ENCODE measurements at regions not wholly inside any gene's neighbourhood (a gene's known extent, or its start where the extent isn't known, plus 50 kb on each side); places are given as distances from the start of the nearest gene placed in this dataset.

- DNase-seq (ENCODE audit: low spot score) = no peak
Measured at GRCh38 chr2:16412321-16413030, 253.2 kb downstream of the CYRIA start.

GRCh38 chr2:16411788-16412187 lies 253.8 kb downstream of the CYRIA start:
- no peak for DNase-seq (ENCODE audit: low spot score)

- no peak for DNase-seq (ENCODE audit: low spot score)
Measured at GRCh38 chr2:16409849-16410248, 255.8 kb downstream of the CYRIA start.

GRCh38 chr2:16409006-16409390 lies 256.6 kb downstream of the CYRIA start:
- no peak for DNase-seq (ENCODE audit: low spot score)

- DNase-seq (ENCODE audit: low spot score) = no peak
Measured at GRCh38 chr2:16408331-16409005, 257.2 kb downstream of the CYRIA start.

- DNase-seq (ENCODE audit: low spot score) = no peak
Measured at GRCh38 chr2:16407358-16407757, 258.3 kb downstream of the CYRIA start.

- DNase-seq (ENCODE audit: low spot score) = no peak
Measured at GRCh38 chr2:16406496-16407289, 258.9 kb downstream of the CYRIA start.

GRCh38 chr2:16405551-16405950 lies 260.1 kb downstream of the CYRIA start:
- DNase-seq (ENCODE audit: low spot score) = no peak

- DNase-seq (ENCODE audit: low spot score) = no peak
Measured at GRCh38 chr2:16404551-16405300, 260.9 kb downstream of the CYRIA start.

GRCh38 chr2:16404146-16404545 lies 261.5 kb downstream of the CYRIA start:
- no peak for DNase-seq (ENCODE audit: low spot score)

- no peak for DNase-seq (ENCODE audit: low spot score)
Measured at GRCh38 chr2:16402891-16403290, 262.7 kb downstream of the CYRIA start.

GRCh38 chr2:16401761-16402300 lies 263.8 kb downstream of the CYRIA start:
- no peak for DNase-seq (ENCODE audit: low spot score)

GRCh38 chr2:16400127-16400623 lies 265.5 kb downstream of the CYRIA start:
- DNase-seq (ENCODE audit: low spot score) = no peak

GRCh38 chr2:16398486-16399043 lies 267.1 kb downstream of the CYRIA start:
- no peak for DNase-seq (ENCODE audit: low spot score)

GRCh38 chr2:16397681-16398475 lies 267.8 kb downstream of the CYRIA start:
- no peak for DNase-seq (ENCODE audit: low spot score)

GRCh38 chr2:16396986-16397385 lies 268.6 kb downstream of the CYRIA start:
- DNase-seq (ENCODE audit: low spot score) = no peak

GRCh38 chr2:16396171-16396570 lies 269.5 kb downstream of the CYRIA start:
- no peak for DNase-seq (ENCODE audit: low spot score)

- DNase-seq (ENCODE audit: low spot score) = no peak
Measured at GRCh38 chr2:16395601-16396000, 270.0 kb downstream of the CYRIA start.

- DNase-seq (ENCODE audit: low spot score) = no peak
Measured at GRCh38 chr2:16394986-16395550, 270.6 kb downstream of the CYRIA start.

All from kidney capillary endothelial cell (primary cell).